Neural progenitor cell (in vitro differentiated cells): ENCODE measurements at regions not wholly inside any gene's neighbourhood (a gene's known extent, or its start where the extent isn't known, plus 50 kb on each side); places are given as distances from the start of the nearest gene placed in this dataset.

Experiments used
- DNase-seq: peaks from one replicate; pipeline ENCODE4 v3.0.0-alpha.2; 2016; ENCODE audit warnings: low spot score
- H2AFZ ChIP-seq: fragments of 200-600 bp; sonication (generic); replicated peaks from 2 replicates; pipeline ENCODE4 v1.6.1; 2016; ENCODE audit warnings: antibody characterized with exemption
- H3F3A ChIP-seq: fragments of 200-600 bp; sonication (generic); 2 replicates; pipeline ENCODE4 v1.6.1; 2016; ENCODE audit warnings: antibody characterized with exemption, low read depth
- H3K27ac ChIP-seq: fragments of 200-600 bp; sonication (generic); 2 replicates; pipeline ENCODE4 v1.5.1; 2016; ENCODE audit warnings: mild to moderate bottlenecking
- H3K27me3 ChIP-seq: fragments of 200-600 bp; sonication (generic); 2 replicates; pipeline ENCODE4 v1.6.1; 2016; ENCODE audit warnings: mild to moderate bottlenecking, moderate library complexity
- H3K36me3 ChIP-seq: fragments of 200-600 bp; sonication (generic); 2 replicates; pipeline ENCODE4 v1.5.1; 2016
- H3K4me1 ChIP-seq: fragments of 200-600 bp; sonication (generic); 2 replicates; pipeline ENCODE4 v1.6.1; 2016; ENCODE audit warnings: mixed run types
- H3K4me2 ChIP-seq: fragments of 200-600 bp; sonication (generic); 2 replicates; pipeline ENCODE4 v1.6.1; 2016
- H3K4me3 ChIP-seq: fragments of 200-600 bp; sonication (generic); 2 replicates; pipeline ENCODE4 v1.5.1; 2016
- H3K79me2 ChIP-seq: fragments of 200-600 bp; sonication (generic); 2 replicates; pipeline ENCODE4 v1.6.1; 2016; ENCODE audit warnings: low read depth
- H3K9ac ChIP-seq: fragments of 200-600 bp; sonication (generic); 2 replicates; pipeline ENCODE4 v1.6.1; 2016
- H3K9me3 ChIP-seq: fragments of 200-600 bp; sonication (generic); 2 replicates; pipeline ENCODE4 v1.5.1; 2016; ENCODE audit warnings: low read depth
- H4K20me1 ChIP-seq: fragments of 200-600 bp; sonication (generic); 2 replicates; pipeline ENCODE4 v1.6.1; 2016; ENCODE audit warnings: low read depth
- H3K27ac Mint-ChIP-seq: 3 replicates; pipeline ENCODE4 v1.8.0; 2021; ENCODE audit warnings: mixed read lengths
- H3K27me3 Mint-ChIP-seq: 2 replicates; pipeline ENCODE4 v1.8.0; 2022; ENCODE audit warnings: low read depth, mild to moderate bottlenecking, inconsistent platforms, moderate library complexity, mixed read lengths; ENCODE audit not compliant: insufficient read depth
- H3K36me3 Mint-ChIP-seq: 3 replicates; pipeline ENCODE4 v1.8.0; 2021; ENCODE audit warnings: mixed read lengths
- H3K4me1 Mint-ChIP-seq: 3 replicates; pipeline ENCODE4 v1.8.0; 2021; ENCODE audit warnings: mixed read lengths
- H3K4me3 Mint-ChIP-seq: 3 replicates; pipeline ENCODE4 v1.8.0; 2021; ENCODE audit warnings: mild to moderate bottlenecking, moderate library complexity, mixed read lengths
- H3K9me3 Mint-ChIP-seq: 3 replicates; pipeline ENCODE4 v1.8.0; 2020; ENCODE audit warnings: mixed read lengths
- CTCF ChIP-seq: fragments of 200-600 bp; sonication (generic); IDR thresholded peaks from 2 replicates; pipeline ENCODE4 v1.5.1; 2017; ENCODE audit warnings: antibody characterized with exemption, mild to moderate bottlenecking
- EZH2 ChIP-seq: fragments of 200-600 bp; sonication (generic); IDR thresholded peaks from 2 replicates; pipeline ENCODE4 v1.6.1; 2017; ENCODE audit warnings: antibody characterized with exemption, mild to moderate bottlenecking, moderate library complexity
- EZH2phosphoT487 ChIP-seq: fragments of 200-600 bp; sonication (generic); IDR thresholded peaks from 2 replicates; pipeline ENCODE4 v1.6.1; 2017; ENCODE audit warnings: antibody characterized with exemption

DNA sequence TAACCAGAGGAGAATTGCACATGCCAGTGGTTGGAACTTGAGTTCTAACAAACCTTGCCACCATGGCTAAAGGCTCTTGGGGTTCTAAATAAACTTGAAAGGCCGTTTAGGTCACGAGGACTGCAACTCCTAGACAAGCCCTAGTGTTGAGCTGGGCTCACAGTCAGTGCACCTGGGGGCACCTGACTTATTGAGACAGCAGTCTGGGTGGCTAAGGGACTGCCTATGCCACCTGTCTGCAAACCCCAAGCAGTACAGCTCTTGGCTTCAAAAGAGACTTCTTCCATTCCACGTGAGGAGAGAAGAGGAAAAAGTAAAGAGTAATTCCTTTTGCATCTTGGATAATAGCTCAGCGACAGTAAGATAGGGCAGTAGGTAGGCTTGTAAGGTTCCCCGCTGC, 765.6 kb upstream of the FOXG1 start:
- Histone ChIP-seq H3K79me2 (no peaks in the 10 kb centered on the region), H4K20me1 (no peaks in the 10 kb centered on the region), H3K4me2 (no peak overlapping the region), H3K36me3 (no peaks in the 10 kb centered on the region), H3F3A (no peaks in the 10 kb centered on the region), H3K4me1 (peaks cover 17% of the 10 kb centered on the region), H2AFZ (no peak overlapping the region), H3K27me3 (no peaks in the 10 kb centered on the region), H3K9ac (no peak overlapping the region), H3K9me3 (no peaks in the 10 kb centered on the region), H3K4me3 (no peak overlapping the region), H3K27ac (no peak overlapping the region)
- TF ChIP-seq CTCF (no peak), EZH2 (no peak), EZH2phosphoT487 (no peak)
- Mint-ChIP-seq H3K27ac (no peak overlapping the region), H3K36me3 (peaks cover 4% of the 10 kb centered on the region), H3K4me3 (no peak overlapping the region), H3K4me1 (peaks cover 8% of the 10 kb centered on the region), H3K9me3 (peaks cover 13% of the 10 kb centered on the region), H3K27me3 (no peaks in the 10 kb centered on the region)
- DNase-seq: no peak

DNA sequence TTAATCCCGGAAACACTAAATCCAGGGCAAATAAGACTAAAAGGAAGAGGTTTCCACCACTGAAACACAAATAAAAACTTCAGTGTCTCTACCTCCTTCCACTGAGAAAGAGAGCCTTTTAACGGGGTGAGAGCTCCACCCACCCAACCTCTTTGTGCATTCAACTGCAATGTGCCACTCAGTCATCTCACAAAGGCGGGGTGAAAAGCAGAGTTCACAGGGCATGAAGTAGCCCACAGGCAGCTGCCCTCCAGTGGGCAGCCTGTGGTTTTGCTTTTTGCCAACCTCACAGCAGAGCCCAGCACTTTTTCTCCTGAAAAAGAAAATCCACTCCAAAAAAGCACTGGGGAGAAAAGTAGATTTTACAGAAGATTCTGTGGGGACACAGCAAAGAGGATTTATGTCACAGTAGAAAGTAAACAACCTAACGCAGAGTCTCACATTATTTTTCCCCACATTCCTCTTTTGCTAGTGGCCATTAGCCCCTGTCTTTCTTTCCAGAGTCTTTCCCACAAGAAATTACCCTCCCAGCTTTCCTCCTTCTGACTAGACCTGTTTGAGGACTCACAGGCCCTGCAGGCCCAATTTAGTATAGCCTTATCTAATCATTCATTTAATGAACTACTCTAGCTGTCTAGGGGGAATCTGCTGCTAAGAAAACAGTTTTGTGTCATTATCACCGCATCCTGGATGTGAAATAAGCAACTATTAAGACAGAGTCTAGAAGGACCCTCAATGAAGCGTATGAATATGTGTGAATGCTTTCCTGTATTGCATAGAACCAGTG, 753.8 kb upstream of the FOXG1 start:
- peak; percentile 53 for DNase-seq
- Histone ChIP-seq H3K4me3 (no peak overlapping the region), H3K4me1 (peaks cover 8% of the 10 kb centered on the region), H3F3A (no peaks in the 10 kb centered on the region), H3K9me3 (no peaks in the 10 kb centered on the region), H3K36me3 (no peaks in the 10 kb centered on the region), H3K27ac (peak overlapping the region; percentile 38), H2AFZ (peak overlapping the region; percentile 29), H3K27me3 (no peaks in the 10 kb centered on the region), H4K20me1 (no peaks in the 10 kb centered on the region), H3K79me2 (no peaks in the 10 kb centered on the region), H3K9ac (no peak overlapping the region), H3K4me2 (no peak overlapping the region)
- Mint-ChIP-seq H3K27me3 (peaks cover 2% of the 10 kb centered on the region), H3K4me1 (peaks cover 11% of the 10 kb centered on the region), H3K36me3 (peaks cover 2% of the 10 kb centered on the region), H3K4me3 (no peak overlapping the region), H3K27ac (no peak overlapping the region), H3K9me3 (peaks cover 6% of the 10 kb centered on the region)
- peak; percentile 42 for TF ChIP-seq CTCF
- TF ChIP-seq EZH2phosphoT487: no peak

GRCh38 chr14:28020112-28020511, 746.5 kb upstream of the FOXG1 start:
- Histone ChIP-seq H3F3A (no peaks in the 10 kb centered on the region), H3K27me3 (no peaks in the 10 kb centered on the region), H3K9me3 (no peaks in the 10 kb centered on the region), H3K36me3 (no peaks in the 10 kb centered on the region), H3K4me3 (no peak overlapping the region), H4K20me1 (no peaks in the 10 kb centered on the region), H3K4me2 (no peak overlapping the region), H3K27ac (no peak overlapping the region), H2AFZ (no peak overlapping the region), H3K9ac (no peak overlapping the region), H3K4me1 (no peaks in the 10 kb centered on the region), H3K79me2 (no peaks in the 10 kb centered on the region)
- no peak for DNase-seq
- H3K9me3 Mint-ChIP-seq: no peaks in the 10 kb centered on the region
- no peaks in the 10 kb centered on the region for H3K27me3 Mint-ChIP-seq
- no peak overlapping the region for H3K4me3 Mint-ChIP-seq
- H3K36me3 Mint-ChIP-seq: no peaks in the 10 kb centered on the region
- H3K27ac Mint-ChIP-seq: no peak overlapping the region
- no peak for TF ChIP-seq CTCF
- TF ChIP-seq EZH2phosphoT487: no peak
- no peak for TF ChIP-seq EZH2
- H3K4me1 Mint-ChIP-seq: no peaks in the 10 kb centered on the region
